ENCODE measurements at regions not wholly inside any gene's neighbourhood (a gene's known extent, or its start where the extent isn't known, plus 50 kb on each side); places are given as distances from the start of the nearest gene placed in this dataset.
"Not testable (repeated sequence)": the region's sequence is repeated elsewhere in the genome, so short reads cannot be mapped to it uniquely, and the experiment has no call there.

DNA sequence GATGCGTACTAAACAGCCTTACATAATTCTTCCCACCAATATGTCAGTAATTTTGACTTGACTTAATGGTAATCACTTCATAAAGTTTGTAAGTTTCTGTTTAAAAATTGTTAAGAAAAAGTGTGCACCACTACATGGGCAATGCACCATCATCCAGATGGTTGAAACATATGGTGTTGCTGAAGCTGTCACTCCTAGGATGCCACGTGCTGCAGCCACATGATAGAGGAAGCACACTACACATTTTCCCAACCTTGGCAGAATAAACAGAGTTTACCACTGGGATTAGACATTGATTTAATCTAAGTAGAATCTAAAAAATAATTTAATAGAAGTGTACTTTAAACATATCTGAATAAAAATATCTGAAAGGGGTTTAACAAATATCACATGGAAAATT lies 1209.9 kb downstream of the NSUN3 start:
- DNase-seq (ENCODE audit: low read depth) = no peak

DNA sequence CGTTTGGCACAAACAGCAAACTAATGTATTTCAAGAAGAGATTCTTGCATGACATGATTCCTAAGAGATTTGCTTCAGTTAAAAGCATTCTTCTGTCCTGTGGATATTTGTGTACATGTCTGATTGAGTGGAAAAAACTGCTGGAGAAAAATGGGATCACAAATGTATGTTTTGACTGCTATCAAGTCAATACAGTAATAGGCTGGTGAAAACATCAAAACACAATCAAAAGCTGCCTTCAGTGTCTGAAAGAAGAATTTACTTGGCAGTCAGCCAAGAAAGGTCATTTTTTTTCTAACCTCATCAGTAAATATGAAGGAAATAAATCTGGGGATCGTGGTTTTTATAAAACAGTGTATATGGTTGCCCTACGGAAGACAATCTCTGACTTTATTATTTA lies 1214.8 kb downstream of the NSUN3 start:
- DNase-seq (ENCODE audit: low read depth) = no peak

DNA sequence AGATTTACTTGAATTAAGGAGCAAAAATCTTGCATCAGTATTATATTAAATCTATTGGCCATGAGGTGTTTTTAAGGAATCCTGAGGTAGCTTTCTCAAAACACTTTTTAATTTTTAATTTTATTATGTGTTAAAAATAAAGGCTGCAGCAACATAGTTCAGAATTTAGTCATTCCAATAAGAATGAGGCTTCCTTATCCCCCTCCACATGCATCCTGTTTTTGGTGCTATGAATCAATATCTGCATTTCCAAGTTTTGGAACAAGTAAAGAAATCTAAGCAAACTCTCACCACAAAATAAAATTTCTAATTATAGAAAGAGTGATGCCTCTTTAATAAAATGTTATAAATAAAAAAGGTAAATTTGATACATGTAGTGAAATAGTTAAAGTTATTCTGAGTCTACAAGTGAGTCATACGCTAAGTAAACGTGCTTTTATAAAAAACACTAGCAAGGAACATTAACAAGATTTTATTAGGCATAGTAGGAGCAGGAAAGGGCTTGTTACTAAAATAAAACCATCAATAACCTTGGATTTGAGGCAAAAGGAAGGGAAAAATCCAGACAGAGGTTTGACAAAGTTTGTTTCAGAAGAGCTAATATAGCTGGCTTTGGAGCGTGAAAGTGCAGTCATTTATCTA lies 1218.0 kb downstream of the NSUN3 start:
- DNase-seq (ENCODE audit: low read depth) = no peak

DNA sequence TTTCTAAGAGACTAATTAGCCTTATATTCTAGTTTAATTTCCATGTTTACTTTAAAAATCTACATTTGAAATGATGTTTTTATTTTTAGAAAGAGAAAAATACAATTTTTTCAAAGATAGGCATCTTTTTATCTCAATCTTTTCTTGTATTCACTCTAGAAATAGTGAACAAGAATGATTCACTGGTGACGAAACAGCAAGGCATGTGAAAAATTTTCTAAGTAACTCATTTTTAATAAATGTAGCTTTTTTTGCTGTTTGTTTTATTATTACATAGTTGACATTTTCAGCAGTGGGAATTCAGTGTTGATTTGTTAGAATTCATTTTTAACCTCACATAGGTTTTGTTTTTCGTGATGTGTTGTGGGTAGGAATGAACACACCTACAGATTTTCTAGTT lies 1226.4 kb downstream of the NSUN3 start:
- no peak for DNase-seq (ENCODE audit: low read depth)

DNA sequence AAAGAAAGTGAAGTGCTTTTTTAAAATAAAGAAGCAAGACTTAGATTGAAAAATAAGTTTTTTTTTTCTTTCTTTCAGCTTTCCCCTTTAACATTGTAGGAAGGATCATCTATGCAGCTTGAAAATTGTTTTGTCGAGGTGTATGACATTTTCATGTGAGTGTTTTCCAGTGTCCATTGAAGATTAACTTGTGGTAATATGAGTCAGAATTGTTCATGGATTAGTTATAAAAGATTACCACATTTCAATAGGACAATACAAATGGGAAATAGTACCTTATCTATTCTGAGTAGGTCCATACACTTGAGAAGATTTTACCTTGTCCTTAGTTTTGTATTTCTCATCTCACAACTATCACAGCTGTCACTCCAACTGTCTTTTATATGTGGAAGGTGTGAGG lies 1234.7 kb downstream of the NSUN3 start:
- DNase-seq (ENCODE audit: low read depth) = no peak

DNA sequence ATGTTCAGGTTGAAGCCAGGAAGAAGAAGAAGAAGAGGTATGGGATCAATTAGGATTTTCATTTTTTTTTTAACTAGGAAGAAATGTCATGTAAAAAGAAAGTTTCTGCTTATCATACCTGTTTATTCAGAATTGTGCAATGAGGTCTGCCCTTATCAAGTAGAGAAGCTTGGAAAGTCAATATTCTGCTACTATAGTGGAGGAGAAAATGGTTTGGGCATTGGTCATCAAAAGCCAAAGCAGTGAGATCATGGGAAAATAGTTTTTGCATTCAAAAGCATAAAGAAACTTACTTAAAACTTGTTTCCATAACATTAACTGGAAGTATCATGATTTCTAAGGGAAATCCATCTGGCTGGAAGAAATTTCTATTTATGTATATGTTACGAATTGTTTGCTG lies 1239.2 kb downstream of the NSUN3 start:
- no peak for DNase-seq (ENCODE audit: low read depth)

DNA sequence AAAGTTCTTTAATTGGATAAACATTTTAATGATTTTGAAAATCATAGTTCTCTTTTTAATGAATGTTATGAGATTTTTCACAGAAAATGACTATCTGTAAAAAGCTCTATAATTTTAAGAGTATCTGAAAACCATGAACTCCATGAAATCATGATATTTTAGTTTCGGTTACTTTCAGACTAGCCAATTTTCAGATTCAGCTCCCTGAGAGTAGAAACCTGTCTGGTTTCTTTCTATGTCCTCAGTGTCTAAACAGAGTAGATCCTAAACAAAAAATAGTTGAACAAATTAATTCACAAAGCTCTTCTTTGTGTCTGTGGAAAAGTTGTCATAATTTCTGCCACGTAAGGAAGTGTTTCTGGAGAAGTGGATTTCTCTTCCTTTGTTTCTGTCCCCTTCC lies 1247.7 kb downstream of the NSUN3 start:
- no peak for DNase-seq (ENCODE audit: low read depth)

DNA sequence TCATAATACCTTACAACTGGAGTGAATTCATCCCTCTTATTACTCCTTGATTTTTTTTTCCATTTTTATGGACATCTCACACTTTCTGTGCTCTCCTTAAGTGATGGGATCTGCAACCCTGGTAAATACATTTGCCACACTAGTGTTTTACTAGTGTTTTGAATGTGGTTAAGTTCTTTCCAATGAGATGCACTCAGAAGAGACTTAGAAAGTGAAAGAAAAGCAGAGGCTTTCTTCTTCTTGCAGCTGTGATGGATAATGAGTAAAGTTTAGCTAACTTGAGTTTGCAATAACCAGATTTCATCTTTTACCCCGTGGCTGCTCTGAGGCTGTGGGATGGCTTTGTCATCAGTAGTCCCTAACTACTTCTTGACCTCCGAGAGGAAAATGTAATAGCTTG lies 1248.4 kb downstream of the NSUN3 start:
- no peak for DNase-seq (ENCODE audit: low read depth)

DNA sequence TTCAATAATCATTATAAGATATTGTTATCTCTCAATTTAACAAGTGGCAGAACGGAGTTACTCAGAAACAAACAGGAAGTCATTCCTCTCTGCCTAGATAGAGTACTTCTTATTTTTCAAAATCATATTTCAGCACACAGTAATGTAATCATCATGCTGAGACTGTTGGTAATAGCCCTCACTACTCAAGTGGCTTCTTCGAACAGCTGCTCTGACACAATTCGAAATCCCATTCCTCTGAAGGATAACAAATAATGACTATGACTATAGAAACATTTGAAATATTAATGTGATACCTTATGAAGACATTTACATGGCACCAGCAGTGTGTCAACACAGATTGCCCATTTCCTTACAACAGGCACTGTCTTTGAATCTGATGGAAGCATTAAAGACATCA lies 1249.8 kb downstream of the NSUN3 start:
- no peak for DNase-seq (ENCODE audit: low read depth)

DNA sequence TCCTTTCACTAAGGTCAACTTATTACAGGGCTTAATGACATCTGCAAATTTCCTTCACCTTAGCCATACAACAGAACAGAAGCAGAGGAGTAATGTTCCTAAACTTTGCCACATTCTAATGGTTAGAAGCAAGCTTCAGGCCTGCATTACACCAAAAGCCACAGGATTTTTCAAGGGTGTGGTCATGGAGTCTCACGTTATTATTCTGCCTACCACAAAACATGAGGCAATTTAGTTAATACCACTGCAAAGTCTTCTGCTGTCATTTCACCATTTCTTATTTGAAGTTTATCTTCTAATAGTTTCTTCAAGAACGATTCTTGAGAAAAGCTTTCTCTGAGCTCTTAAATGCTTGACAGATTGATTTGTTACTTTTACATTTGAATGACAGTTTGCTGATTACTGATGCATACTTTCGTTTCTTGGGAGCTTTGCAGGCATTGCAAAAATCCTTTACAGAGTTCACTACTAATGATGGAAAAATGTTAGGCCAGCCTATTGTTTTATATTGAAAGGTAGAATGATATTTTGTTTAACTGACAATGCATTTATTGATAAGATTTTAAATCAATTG lies 1257.1 kb downstream of the NSUN3 start:
- no peak for DNase-seq (ENCODE audit: low read depth)

DNA sequence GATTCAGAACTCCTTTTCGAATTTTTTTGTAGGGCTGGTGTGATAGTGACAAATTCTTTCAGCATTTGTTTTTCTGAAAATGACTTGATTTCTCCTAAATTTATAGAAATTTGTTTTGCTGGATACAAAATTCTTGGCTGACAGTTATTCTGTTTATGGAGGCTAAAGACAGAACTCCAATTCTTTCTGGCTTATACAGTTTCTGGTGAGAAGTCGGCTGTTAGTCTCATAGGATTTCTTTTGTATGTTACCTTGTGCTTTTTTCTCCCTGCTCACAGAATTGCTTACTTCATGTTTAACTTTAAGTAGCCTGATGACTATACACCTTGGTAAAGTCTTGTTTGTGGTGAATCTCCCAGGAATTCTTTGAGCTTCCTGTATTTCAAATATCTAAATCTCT lies 1264.6 kb downstream of the NSUN3 start:
- no peak for DNase-seq (ENCODE audit: low read depth)

DNA sequence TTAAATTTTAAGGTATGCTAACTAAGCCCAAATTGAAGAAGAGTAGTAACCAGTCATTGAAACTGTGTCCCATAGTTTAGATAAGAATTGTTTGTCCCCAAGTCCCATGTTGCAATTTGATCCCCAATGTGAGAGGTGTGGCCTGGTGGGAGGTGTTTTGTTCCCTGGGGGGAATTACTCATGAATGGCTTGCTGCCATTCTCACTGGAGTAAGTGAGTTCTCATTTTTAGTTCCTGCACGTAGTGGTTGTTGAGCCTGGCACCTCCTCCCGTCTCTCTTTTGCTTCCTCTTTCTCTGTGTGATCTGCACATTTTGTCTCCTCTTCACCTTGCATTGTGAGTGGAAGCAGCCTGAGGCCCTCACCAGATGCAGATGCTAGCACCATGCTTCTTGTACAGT lies 1271.0 kb downstream of the NSUN3 start:
- DNase-seq (ENCODE audit: low read depth) = no peak

DNA sequence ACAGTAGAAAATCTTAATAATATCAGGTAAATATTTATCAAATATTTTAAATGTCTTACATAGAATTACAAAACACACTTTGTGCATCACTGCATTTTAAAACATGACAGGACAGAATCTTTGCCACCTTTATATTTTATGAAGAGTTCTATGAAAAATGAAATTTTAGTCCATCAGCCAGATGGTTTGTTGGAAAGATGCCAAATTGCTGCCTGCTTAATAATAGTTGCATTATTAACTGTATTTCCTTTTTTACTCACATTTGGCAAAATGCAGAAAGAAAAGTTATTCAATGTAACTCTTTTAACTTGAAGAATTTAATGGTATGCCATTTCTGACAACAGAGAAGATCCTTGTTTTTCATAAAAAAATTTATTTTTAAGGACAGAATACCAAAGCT lies 1271.6 kb downstream of the NSUN3 start:
- no peak for DNase-seq (ENCODE audit: low read depth)

DNA sequence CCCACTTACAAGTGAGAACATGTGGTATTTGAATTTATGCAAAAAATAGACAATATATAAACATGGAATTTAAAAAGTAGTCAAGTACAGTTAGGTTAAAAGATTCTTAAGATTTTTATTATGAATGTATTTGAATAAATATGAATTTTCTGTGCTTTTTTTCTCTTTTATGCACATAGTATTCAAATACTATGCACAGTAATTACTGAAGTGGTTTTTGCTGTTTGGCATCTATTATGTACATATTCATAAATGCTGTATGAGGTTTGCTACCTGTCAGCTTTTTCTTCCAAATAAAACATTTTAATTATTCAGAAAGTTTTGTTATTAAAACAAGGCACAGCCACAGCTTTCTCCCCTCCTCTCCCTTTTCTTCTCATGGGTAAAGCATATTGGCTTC lies 1272.7 kb downstream of the NSUN3 start:
- DNase-seq (ENCODE audit: low read depth) = no peak

DNA sequence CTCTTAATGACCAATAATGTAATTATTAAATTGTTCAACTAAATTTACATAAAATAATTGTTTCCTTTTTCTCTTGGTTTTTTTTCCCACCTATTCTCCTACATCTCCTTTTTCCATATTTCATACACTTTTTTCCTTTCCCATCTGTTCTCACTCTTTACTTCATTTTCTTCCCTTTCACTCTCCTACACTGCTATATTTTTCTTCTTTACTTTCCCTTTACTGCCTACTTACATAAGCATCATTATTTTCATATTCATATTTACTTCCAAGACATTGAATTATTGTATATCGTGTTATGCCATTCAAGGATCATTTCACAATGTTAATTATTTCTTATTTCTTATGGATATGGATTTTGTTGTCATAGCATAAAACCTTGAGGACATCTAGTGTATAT lies 1275.6 kb downstream of the NSUN3 start:
- DNase-seq (ENCODE audit: low read depth) = no peak

DNA sequence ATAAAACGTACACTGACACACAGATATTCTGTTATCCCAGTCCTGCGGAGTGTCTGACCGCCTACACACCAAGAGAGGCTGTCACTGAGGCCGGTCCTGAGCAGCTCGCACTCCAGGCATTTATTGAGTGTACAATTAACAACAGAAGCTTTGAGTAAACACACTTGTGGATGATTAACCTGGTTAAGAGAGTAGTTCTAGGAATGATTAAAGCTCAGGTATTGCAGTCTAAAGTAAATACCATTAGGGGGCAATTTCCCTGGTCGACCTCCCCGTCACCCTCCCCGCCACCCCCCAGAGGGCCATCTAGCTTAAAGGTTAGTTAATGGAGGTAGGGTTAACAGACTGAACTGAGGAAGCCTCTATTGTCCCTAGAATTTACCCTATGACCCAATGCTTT lies 1278.5 kb downstream of the NSUN3 start:
- DNase-seq (ENCODE audit: low read depth) = no peak

DNA sequence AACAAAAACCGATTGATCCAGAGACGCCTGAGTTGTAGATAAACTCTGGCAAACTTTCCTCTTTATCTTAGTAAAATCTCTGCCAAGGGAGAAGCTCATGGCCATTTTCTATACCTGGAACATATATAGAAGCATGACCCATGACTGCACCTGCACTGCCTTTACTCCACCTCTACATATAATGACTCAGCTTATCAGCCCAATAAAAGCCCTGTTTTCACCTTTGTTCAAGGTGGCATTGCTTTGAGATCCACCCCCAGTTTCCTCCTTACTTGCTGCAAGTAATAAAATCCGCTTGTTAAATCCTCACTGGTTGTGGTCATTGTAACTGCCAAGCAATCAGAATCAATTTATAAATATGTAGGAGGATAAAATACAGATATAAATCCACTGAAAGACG lies 1280.4 kb downstream of the NSUN3 start:
- DNase-seq (ENCODE audit: low read depth) = no peak

DNA sequence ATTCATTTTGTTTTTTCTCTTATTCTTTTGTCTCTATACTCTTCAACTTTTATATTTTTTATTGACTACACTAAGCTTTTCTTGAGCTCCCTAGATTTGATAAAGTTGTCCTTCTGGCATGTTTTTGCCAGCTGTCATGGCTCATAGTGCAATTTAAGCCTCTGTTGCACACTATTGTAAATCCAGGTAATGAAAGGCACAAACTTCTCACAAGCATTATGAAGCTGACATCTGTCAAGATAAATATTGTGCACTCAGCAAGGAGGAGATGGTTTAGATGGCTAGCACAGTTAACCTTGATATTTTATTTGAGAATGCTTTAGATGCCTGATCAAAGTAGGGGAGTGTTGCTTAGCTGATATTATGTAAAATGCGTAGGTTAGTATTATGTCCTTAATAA lies 1280.9 kb downstream of the NSUN3 start:
- no peak for DNase-seq (ENCODE audit: low read depth)

DNA sequence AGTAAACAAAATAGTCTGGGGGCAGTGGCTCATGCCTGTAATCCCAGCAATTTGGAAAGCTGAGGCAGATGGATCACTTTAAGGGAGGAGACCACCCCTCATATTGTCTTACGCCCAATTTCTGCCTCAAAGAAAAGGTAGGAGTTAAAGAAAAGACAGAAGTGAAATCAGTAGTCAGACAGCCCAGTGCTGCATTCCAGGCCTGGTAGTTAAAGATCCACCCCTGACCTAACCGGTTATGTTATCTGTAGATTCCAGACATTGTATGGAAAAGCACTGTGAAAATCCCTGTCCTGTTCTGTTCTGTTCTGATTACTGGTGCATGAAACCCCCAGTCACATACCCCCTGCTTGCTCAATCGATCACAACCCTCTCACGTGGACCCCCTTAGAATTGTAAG lies 1285.1 kb downstream of the NSUN3 start:
- DNase-seq (ENCODE audit: low read depth) = not testable (repeated sequence)

DNA sequence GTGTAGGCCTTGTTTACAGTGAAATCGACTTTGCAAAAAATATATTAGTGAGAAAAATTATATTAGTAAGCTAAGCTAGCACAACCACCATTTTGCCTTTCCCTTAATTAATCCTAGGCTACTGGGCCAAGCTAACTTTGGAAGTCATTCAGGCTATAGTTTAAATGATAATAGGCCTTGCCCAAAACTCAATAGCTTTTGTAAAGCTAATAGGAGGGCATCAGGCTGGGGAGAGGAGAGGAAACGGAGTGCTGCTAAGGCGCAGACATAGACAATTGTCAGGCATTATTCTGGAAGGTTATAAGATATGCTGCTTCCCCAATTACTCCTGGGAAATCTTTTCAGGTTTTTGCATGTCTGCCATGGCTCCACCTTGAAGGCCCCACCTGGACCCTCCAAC lies 1286.0 kb downstream of the NSUN3 start:
- no peak for DNase-seq (ENCODE audit: low read depth)

DNA sequence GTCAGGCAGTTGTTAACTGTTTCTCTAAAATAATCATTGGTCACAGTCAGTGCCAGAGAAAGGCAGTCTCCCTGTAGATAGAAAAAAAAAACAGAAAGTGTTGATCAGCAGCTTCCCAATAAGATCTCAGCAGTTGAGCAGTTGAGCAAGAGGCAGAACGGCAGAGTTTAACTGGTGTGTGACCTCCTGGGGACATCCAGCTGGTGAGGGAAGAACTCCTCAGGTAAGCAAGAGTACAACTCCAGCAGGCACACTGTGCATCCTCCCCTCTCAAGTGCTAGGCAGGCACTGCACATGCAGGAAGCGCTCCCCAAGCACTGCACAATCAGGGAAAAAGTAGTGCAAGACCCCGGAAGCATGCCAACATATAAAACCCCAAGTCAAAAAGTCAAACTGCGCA lies 1287.2 kb downstream of the NSUN3 start:
- no peak for DNase-seq (ENCODE audit: low read depth)

DNA sequence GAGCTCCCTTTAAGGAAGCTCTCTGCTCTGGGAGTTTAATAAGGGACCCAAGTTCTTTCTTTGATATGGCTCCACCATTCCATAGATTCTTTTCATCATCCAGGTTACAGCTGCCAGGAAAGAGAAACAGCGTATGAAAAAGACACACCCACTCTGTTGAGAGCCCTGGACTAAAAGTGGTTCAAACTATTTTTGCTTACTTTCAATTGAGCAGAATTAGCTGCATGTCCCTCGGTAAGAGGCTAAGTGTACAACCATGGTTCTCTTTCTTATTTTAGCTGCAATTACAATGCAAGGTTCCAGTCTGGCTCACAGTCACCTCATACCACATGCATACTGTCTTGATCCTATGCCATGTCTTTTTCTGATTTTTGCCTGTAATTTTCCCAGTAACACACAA lies 1288.3 kb downstream of the NSUN3 start:
- no peak for DNase-seq (ENCODE audit: low read depth)

DNA sequence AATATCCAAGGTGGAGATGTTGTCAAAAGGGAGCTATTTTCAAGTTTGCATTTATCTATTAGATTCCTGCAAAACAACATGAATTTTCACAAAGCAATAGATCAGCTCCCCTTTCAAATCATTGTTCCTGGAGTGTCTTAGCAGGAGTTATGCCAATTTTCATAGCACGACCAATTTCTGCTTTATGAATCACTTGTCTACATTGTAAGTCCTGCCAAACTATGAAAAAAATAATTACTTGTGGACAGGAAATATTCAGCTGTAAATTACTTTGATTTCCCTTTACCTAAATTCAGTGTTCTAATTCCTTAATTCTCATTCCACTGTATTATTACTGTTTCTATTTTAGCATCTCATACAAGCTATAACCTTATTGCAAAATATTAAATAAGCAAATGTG lies 1289.6 kb downstream of the NSUN3 start:
- no peak for DNase-seq (ENCODE audit: low read depth)

DNA sequence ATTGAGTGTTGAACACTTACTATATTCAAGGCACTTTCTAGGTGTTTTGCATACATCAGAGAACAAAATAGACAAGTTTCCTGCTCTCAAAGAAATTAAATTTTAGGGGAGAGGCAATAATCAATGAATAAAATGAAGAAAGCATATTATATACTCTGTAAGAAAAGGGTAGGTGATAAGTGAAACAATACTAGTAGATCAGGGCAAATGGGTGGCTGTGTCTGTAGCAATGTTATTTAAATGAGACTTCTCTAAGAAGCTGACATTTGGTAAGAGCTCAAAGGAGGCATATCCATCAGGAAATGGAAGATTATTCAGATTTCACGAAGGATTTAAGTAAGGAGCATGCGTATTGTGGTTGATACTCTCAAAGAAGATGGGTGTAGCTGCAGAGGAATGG lies 1291.6 kb downstream of the NSUN3 start:
- DNase-seq (ENCODE audit: low read depth) = no peak
